A673 (cell line): ENCODE measurements at regions not wholly inside any gene's neighbourhood (a gene's known extent, or its start where the extent isn't known, plus 50 kb on each side); places are given as distances from the start of the nearest gene placed in this dataset.

Source experiments
- BruUV-seq: library from RNA; stranded (reverse); fragments of 400-500 nt; replicated peaks from 2 replicates; lab custom pipeline; 2021; lab: Mats Ljungman, UMichigan
- CTCF ChIA-PET: fragments of 300-600 bp; sonication (Branson Sonifier 250); formaldehyde crosslinking; loops from one replicate; lab custom pipeline; 2022; ENCODE audit warnings: antibody characterized with exemption; lab: Charles Lee
- POLR2A ChIA-PET: fragments of 300-600 bp; sonication (Branson Sonifier 250); formaldehyde crosslinking; loops from one replicate; lab custom pipeline; 2022; ENCODE audit warnings: antibody characterized with exemption; ENCODE audit not compliant: low non-redundant PET; lab: Charles Lee
- DNase-seq: peaks from one replicate; pipeline ENCODE4 v3.0.0-alpha.2; 2015; ENCODE audit warnings: low spot score
- H3K27ac ChIP-seq: fragments of 200-600 bp; sonication (generic); 2 replicates; pipeline ENCODE4 v1.5.1; 2016; ENCODE audit warnings: mixed run types, low read depth, mild to moderate bottlenecking, mixed read lengths, antibody characterized with exemption, low read length; ENCODE audit not compliant: poor library complexity, severe bottlenecking
- H3K27me3 ChIP-seq: fragments of 200-600 bp; sonication (generic); replicated peaks from 2 replicates; pipeline ENCODE4 v1.6.1; 2017; ENCODE audit warnings: mixed run types, low read depth, mild to moderate bottlenecking, mixed read lengths, antibody characterized with exemption, low read length; ENCODE audit not compliant: insufficient read depth, poor library complexity
- H3K36me3 ChIP-seq: fragments of 200-600 bp; sonication (generic); 2 replicates; pipeline ENCODE4 v1.6.1; 2016; ENCODE audit warnings: mixed run types, mild to moderate bottlenecking, mixed read lengths, antibody characterized with exemption, low read length; ENCODE audit not compliant: insufficient read depth, poor library complexity, severe bottlenecking
- H3K4me1 ChIP-seq: fragments of 200-600 bp; sonication (generic); 2 replicates; pipeline ENCODE4 v1.6.1; 2017; ENCODE audit warnings: mixed run types, mild to moderate bottlenecking, mixed read lengths, antibody characterized with exemption, low read length; ENCODE audit not compliant: insufficient read depth, poor library complexity, severe bottlenecking
- H3K4me3 ChIP-seq: fragments of 200-600 bp; sonication (generic); 2 replicates; pipeline ENCODE4 v1.5.1; 2016; ENCODE audit warnings: low read depth, mixed run types, mild to moderate bottlenecking, mixed read lengths, low read length; ENCODE audit not compliant: poor library complexity, severe bottlenecking
- H3K9me3 ChIP-seq: fragments of 200-600 bp; sonication (generic); 2 replicates; pipeline ENCODE4 v1.6.1; 2016; ENCODE audit warnings: mixed run types, low read depth, mild to moderate bottlenecking, mixed read lengths, antibody characterized with exemption, low read length; ENCODE audit not compliant: poor library complexity, severe bottlenecking
- EZH2 ChIP-seq: fragments of 200-600 bp; sonication (generic); IDR thresholded peaks from 2 replicates; pipeline ENCODE4 v1.6.1; 2017; ENCODE audit warnings: borderline replicate concordance, low read depth, mild to moderate bottlenecking, mixed read lengths, antibody characterized with exemption, low read length; ENCODE audit not compliant: poor library complexity, severe bottlenecking
- intact Hi-C: fragments of 100-400 bp; cut with micrococcal nuclease; formaldehyde crosslinking; loops from one replicate; pipeline ENCODE4 v1.10.0; 2022; ENCODE audit not compliant: unreplicated experiment
- TF ChIP-seq, protein P1 (sequence below): fragments of 300-800, 200-600 bp; sonication (generic); conservative IDR thresholded peaks from 2 replicates; pipeline ENCODE4 v1.5.1; 2017; ENCODE audit warnings: low read depth, mild to moderate bottlenecking, antibody characterized with exemption, low read length, moderate library complexity, mixed read lengths

GRCh38 chr12:59904874-59905521 lies 309.2 kb downstream of the SLC16A7 start:
- no peak overlapping the region for H3K27ac ChIP-seq
- H3K9me3 ChIP-seq: no peaks in the 10 kb centered on the region
- ChIA-PET POLR2A (no interaction called here), CTCF (no interaction called here)
- intact Hi-C loops: no loop called here
- TF ChIP-seq, protein P1, sequence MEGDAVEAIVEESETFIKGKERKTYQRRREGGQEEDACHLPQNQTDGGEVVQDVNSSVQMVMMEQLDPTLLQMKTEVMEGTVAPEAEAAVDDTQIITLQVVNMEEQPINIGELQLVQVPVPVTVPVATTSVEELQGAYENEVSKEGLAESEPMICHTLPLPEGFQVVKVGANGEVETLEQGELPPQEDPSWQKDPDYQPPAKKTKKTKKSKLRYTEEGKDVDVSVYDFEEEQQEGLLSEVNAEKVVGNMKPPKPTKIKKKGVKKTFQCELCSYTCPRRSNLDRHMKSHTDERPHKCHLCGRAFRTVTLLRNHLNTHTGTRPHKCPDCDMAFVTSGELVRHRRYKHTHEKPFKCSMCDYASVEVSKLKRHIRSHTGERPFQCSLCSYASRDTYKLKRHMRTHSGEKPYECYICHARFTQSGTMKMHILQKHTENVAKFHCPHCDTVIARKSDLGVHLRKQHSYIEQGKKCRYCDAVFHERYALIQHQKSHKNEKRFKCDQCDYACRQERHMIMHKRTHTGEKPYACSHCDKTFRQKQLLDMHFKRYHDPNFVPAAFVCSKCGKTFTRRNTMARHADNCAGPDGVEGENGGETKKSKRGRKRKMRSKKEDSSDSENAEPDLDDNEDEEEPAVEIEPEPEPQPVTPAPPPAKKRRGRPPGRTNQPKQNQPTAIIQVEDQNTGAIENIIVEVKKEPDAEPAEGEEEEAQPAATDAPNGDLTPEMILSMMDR: no peak
- TF ChIP-seq EZH2: no peak
- no peaks in the 10 kb centered on the region for H3K36me3 ChIP-seq
- H3K27me3 ChIP-seq: no peaks in the 10 kb centered on the region
- no TSS peak for BruUV-seq
- no peaks in the 10 kb centered on the region for H3K4me1 ChIP-seq
- H3K4me3 ChIP-seq: no peak overlapping the region
- no peak for DNase-seq

- intact Hi-C loops: no loop called here
- POLR2A ChIA-PET: no interaction called here
- BruUV-seq: no TSS peak
- no peak for DNase-seq
- H3K4me3 ChIP-seq: no peak overlapping the region
- no peaks in the 10 kb centered on the region for H3K4me1 ChIP-seq
- no peaks in the 10 kb centered on the region for H3K36me3 ChIP-seq
- CTCF ChIA-PET: no interaction called here
- no peaks in the 10 kb centered on the region for H3K27me3 ChIP-seq
- no peak for TF ChIP-seq EZH2
- TF ChIP-seq, protein P1: no peak
- no peak overlapping the region for H3K27ac ChIP-seq
- H3K9me3 ChIP-seq: no peaks in the 10 kb centered on the region
These were observed 315.7 kb downstream of the SLC16A7 start for GRCh38 chr12:59911516-59911915.

- H3K27me3 ChIP-seq: no peaks in the 10 kb centered on the region
- no peaks in the 10 kb centered on the region for H3K9me3 ChIP-seq
- BruUV-seq: no TSS peak
- POLR2A ChIA-PET: no interaction called here
- no peaks in the 10 kb centered on the region for H3K36me3 ChIP-seq
- TF ChIP-seq, protein P1: no peak
- TF ChIP-seq EZH2: no peak
- H3K4me3 ChIP-seq: no peak overlapping the region
- no peak for DNase-seq
- H3K27ac ChIP-seq: no peak overlapping the region
- intact Hi-C loops: no loop called here
- CTCF ChIA-PET: no interaction called here
- no peaks in the 10 kb centered on the region for H3K4me1 ChIP-seq
These were observed 321.2 kb downstream of the SLC16A7 start for GRCh38 chr12:59916988-59917387.
